ENCODE measurements at regions not wholly inside any gene's neighbourhood (a gene's known extent, or its start where the extent isn't known, plus 50 kb on each side); places are given as distances from the start of the nearest gene placed in this dataset.
A peak's percentile ranks its signal among the peaks of the same experiment; 100 is the strongest.

- Mint-ChIP-seq H3K36me3 (ENCODE audit: insufficient read depth, unreplicated experiment) (no peaks in the 10 kb centered on the region), H3K27ac (ENCODE audit: unreplicated experiment) (no peak overlapping the region), H3K4me3 (ENCODE audit: low read depth, unreplicated experiment) (no peak overlapping the region), H3K27me3 (ENCODE audit: unreplicated experiment) (peaks cover 27% of the 10 kb centered on the region), H3K9me3 (ENCODE audit: low read depth, unreplicated experiment) (no peaks in the 10 kb centered on the region), H3K4me1 (ENCODE audit: low read depth, unreplicated experiment) (no peaks in the 10 kb centered on the region)
- DNase-seq, result no peak
- BruUV-seq (replicated peaks), result no TSS peak
- intact Hi-C loops (cut with micrococcal nuclease; ENCODE audit: unreplicated experiment), result loop anchor here (2.0 to 10.0 kb wide), 3 partner anchors 62 to 148 kb away; no protein-coding TSS in a partner anchor
- TF ChIP-seq, protein P1, sequence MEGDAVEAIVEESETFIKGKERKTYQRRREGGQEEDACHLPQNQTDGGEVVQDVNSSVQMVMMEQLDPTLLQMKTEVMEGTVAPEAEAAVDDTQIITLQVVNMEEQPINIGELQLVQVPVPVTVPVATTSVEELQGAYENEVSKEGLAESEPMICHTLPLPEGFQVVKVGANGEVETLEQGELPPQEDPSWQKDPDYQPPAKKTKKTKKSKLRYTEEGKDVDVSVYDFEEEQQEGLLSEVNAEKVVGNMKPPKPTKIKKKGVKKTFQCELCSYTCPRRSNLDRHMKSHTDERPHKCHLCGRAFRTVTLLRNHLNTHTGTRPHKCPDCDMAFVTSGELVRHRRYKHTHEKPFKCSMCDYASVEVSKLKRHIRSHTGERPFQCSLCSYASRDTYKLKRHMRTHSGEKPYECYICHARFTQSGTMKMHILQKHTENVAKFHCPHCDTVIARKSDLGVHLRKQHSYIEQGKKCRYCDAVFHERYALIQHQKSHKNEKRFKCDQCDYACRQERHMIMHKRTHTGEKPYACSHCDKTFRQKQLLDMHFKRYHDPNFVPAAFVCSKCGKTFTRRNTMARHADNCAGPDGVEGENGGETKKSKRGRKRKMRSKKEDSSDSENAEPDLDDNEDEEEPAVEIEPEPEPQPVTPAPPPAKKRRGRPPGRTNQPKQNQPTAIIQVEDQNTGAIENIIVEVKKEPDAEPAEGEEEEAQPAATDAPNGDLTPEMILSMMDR (IDR thresholded peaks at IDR 0.05; ENCODE audit: unreplicated experiment), result no peak
- CTCF ChIA-PET, result no interaction called here
These were observed 361.9 kb downstream of the DAD1 start for GRCh38 chr14:22227084-22227483.

DNA sequence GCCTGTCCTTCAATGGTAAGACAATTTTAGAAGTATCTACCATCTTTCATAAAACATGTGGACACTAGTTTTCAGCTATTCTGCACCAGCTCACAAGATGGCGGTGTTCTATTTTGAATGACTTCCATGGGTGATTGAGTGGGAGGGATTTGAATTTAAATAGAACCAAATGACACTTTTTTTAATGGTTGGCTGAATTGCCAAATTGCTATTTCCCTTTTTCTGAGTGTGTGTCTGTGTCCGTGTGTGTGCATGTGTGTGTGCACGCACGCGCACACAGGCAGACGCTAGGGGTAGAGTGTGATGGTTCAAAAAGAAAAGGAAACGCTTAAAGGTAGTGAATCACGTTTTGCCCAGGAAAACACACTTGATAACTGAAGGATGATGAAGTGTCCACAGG lies 362.6 kb downstream of the DAD1 start:
- no peaks in the 10 kb centered on the region for H3K4me1 Mint-ChIP-seq (ENCODE audit: low read depth, unreplicated experiment)
- H3K27ac Mint-ChIP-seq (ENCODE audit: unreplicated experiment), result no peak overlapping the region
- H3K4me3 Mint-ChIP-seq (ENCODE audit: low read depth, unreplicated experiment), result no peak overlapping the region
- H3K9me3 Mint-ChIP-seq (ENCODE audit: low read depth, unreplicated experiment), result no peaks in the 10 kb centered on the region
- TF ChIP-seq, protein P1 (IDR thresholded peaks at IDR 0.05; ENCODE audit: unreplicated experiment), result no peak
- H3K36me3 Mint-ChIP-seq (ENCODE audit: insufficient read depth, unreplicated experiment), result no peaks in the 10 kb centered on the region
- intact Hi-C loops (cut with micrococcal nuclease; ENCODE audit: unreplicated experiment), result loop anchor here (2.0 to 10.0 kb wide), 3 partner anchors 62 to 148 kb away; no protein-coding TSS in a partner anchor
- BruUV-seq (replicated peaks), result no TSS peak
- CTCF ChIA-PET, result interaction anchor here (0.7 to 1.6 kb wide), 6 partner anchors 25 to 163 kb away, joined by 3 to 9 read pairs (median 4); no protein-coding TSS in a partner anchor
- DNase-seq, result peak; percentile 14
- peaks cover 34% of the 10 kb centered on the region for H3K27me3 Mint-ChIP-seq (ENCODE audit: unreplicated experiment)

GRCh38 chr14:22225516-22226140 lies 363.4 kb downstream of the DAD1 start:
- Mint-ChIP-seq H3K4me3 (ENCODE audit: low read depth, unreplicated experiment) (no peak overlapping the region), H3K27me3 (ENCODE audit: unreplicated experiment) (peaks cover 40% of the 10 kb centered on the region), H3K27ac (ENCODE audit: unreplicated experiment) (no peak overlapping the region), H3K36me3 (ENCODE audit: insufficient read depth, unreplicated experiment) (no peaks in the 10 kb centered on the region), H3K9me3 (ENCODE audit: low read depth, unreplicated experiment) (no peaks in the 10 kb centered on the region), H3K4me1 (ENCODE audit: low read depth, unreplicated experiment) (no peaks in the 10 kb centered on the region)
- TF ChIP-seq, protein P1 (IDR thresholded peaks at IDR 0.05; ENCODE audit: unreplicated experiment), result no peak
- CTCF ChIA-PET, result interaction anchor here (0.7 to 1.6 kb wide), 6 partner anchors 25 to 164 kb away, joined by 3 to 9 read pairs (median 4); no protein-coding TSS in a partner anchor
- no TSS peak for BruUV-seq (replicated peaks)
- intact Hi-C loops (cut with micrococcal nuclease; ENCODE audit: unreplicated experiment), result loop anchor here (2.0 to 10.0 kb wide), 3 partner anchors 61 to 149 kb away; no protein-coding TSS in a partner anchor
- DNase-seq, result no peak

DNA sequence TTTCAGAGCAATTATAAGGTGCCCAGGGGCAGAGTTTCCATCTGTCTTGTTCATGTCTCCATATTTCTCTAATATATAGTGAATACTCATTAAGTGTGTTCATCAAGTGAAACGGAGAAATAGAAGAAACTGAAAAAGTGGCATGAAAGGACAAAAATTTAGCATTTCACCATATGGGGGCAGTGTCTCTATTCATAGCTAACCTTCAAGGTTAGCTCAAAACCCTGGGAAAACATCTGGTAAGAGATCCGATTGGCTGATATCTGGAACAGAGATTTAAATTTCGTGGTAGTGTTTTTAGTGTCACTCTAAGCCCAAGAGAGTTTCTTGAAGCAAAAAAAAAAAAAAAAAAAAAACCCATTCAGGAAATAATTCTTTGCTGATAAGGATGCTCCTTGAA lies 367.5 kb downstream of the DAD1 start:
- Mint-ChIP-seq H3K27ac (ENCODE audit: unreplicated experiment) (no peak overlapping the region), H3K9me3 (ENCODE audit: low read depth, unreplicated experiment) (no peaks in the 10 kb centered on the region), H3K4me1 (ENCODE audit: low read depth, unreplicated experiment) (no peaks in the 10 kb centered on the region), H3K4me3 (ENCODE audit: low read depth, unreplicated experiment) (no peak overlapping the region), H3K27me3 (ENCODE audit: unreplicated experiment) (peaks cover 40% of the 10 kb centered on the region), H3K36me3 (ENCODE audit: insufficient read depth, unreplicated experiment) (no peaks in the 10 kb centered on the region)
- CTCF ChIA-PET, result interaction anchor here (0.7 to 1.1 kb wide), 15 partner anchors 18 to 307 kb away, joined by 3 to 14 read pairs (median 5); no protein-coding TSS in a partner anchor
- intact Hi-C loops (cut with micrococcal nuclease; ENCODE audit: unreplicated experiment), result loop anchor here (5.0 to 10.0 kb wide), 2 partner anchors 57 to 251 kb away; no protein-coding TSS in a partner anchor
- no TSS peak for BruUV-seq (replicated peaks)
- peak; percentile 14 for DNase-seq
- TF ChIP-seq, protein P1 (IDR thresholded peaks at IDR 0.05; ENCODE audit: unreplicated experiment), result no peak

Measured in Calu3 (cell line).